MCF 10A (cell line): ENCODE measurements at regions not wholly inside any gene's neighbourhood (a gene's known extent, or its start where the extent isn't known, plus 50 kb on each side); places are given as distances from the start of the nearest gene placed in this dataset.

Experiments used
- BruUV-seq: library from RNA; stranded (reverse); fragments of 400-500 nt; replicated peaks from 2 replicates; lab custom pipeline; 2021; lab: Mats Ljungman, UMichigan
- CTCF ChIA-PET: fragments of 300-600 bp; sonication (Branson Sonifier 250); formaldehyde crosslinking; extraction: SDS; loops from one replicate; lab custom pipeline; 2021; ENCODE audit warnings: antibody characterized with exemption, inconsistent platforms; lab: Yijun Ruan, JAX
- POLR2A ChIA-PET: fragments of 300-600, 350-650 bp; sonication (Branson Sonifier 250); formaldehyde crosslinking; extraction: SDS; loops from one replicate; lab custom pipeline; 2020; ENCODE audit warnings: antibody characterized with exemption, inconsistent platforms; lab: Yijun Ruan, JAX
- DNase-seq: peaks from one replicate; pipeline ENCODE4 v3.0.0-alpha.2; 2018; ENCODE audit not compliant: unreplicated experiment
- H3K27ac Mint-ChIP-seq: one replicate; pipeline ENCODE4 v1.8.0; 2022; ENCODE audit warnings: mild to moderate bottlenecking, low read depth, mixed read lengths; ENCODE audit not compliant: unreplicated experiment
- H3K27me3 Mint-ChIP-seq: one replicate; pipeline ENCODE4 v1.8.0; 2022; ENCODE audit warnings: mixed read lengths; ENCODE audit not compliant: insufficient read depth, unreplicated experiment
- H3K36me3 Mint-ChIP-seq: one replicate; pipeline ENCODE4 v1.8.0; 2022; ENCODE audit warnings: mild to moderate bottlenecking, moderate library complexity, mixed read lengths; ENCODE audit not compliant: insufficient read depth, unreplicated experiment
- H3K4me1 Mint-ChIP-seq: one replicate; pipeline ENCODE4 v1.8.0; 2022; ENCODE audit warnings: mixed read lengths; ENCODE audit not compliant: insufficient read depth, unreplicated experiment
- H3K4me3 Mint-ChIP-seq: one replicate; pipeline ENCODE4 v1.8.0; 2022; ENCODE audit warnings: mild to moderate bottlenecking, moderate library complexity, mixed read lengths; ENCODE audit not compliant: unreplicated experiment
- H3K9me3 Mint-ChIP-seq: one replicate; pipeline ENCODE4 v1.8.0; 2022; ENCODE audit warnings: mixed read lengths; ENCODE audit not compliant: unreplicated experiment
- intact Hi-C: fragments of 100-400 bp; cut with micrococcal nuclease; formaldehyde crosslinking; loops from 2 replicates; pipeline ENCODE4 v1.14.1; 2022
- TF ChIP-seq, protein P1 (sequence below): fragments of 200-600 bp; IDR thresholded peaks from one replicate; pipeline ENCODE4 v1.8.0; 2022; ENCODE audit warnings: antibody characterized with exemption, mild to moderate bottlenecking; ENCODE audit not compliant: unreplicated experiment

GRCh38 chr12:22874151-22874550 lies 249.2 kb downstream of the ETNK1 start:
- peaks cover 10% of the 10 kb centered on the region for H3K9me3 Mint-ChIP-seq
- no peak overlapping the region for H3K4me3 Mint-ChIP-seq
- no peak overlapping the region for H3K27ac Mint-ChIP-seq
- no peak for DNase-seq
- ChIA-PET CTCF (interaction anchor here (0.7 to 1.0 kb wide), 2 partner anchors 123 to 1857 kb away, joined by 3 read pairs; no protein-coding TSS in a partner anchor), POLR2A (interaction anchor here (0.5 to 1.1 kb wide), 2 partner anchors 15 to 45 kb away, joined by 3 read pairs; no protein-coding TSS in a partner anchor)
- intact Hi-C loops = no loop called here
- TF ChIP-seq, protein P1, sequence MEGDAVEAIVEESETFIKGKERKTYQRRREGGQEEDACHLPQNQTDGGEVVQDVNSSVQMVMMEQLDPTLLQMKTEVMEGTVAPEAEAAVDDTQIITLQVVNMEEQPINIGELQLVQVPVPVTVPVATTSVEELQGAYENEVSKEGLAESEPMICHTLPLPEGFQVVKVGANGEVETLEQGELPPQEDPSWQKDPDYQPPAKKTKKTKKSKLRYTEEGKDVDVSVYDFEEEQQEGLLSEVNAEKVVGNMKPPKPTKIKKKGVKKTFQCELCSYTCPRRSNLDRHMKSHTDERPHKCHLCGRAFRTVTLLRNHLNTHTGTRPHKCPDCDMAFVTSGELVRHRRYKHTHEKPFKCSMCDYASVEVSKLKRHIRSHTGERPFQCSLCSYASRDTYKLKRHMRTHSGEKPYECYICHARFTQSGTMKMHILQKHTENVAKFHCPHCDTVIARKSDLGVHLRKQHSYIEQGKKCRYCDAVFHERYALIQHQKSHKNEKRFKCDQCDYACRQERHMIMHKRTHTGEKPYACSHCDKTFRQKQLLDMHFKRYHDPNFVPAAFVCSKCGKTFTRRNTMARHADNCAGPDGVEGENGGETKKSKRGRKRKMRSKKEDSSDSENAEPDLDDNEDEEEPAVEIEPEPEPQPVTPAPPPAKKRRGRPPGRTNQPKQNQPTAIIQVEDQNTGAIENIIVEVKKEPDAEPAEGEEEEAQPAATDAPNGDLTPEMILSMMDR = no peak
- H3K36me3 Mint-ChIP-seq = no peaks in the 10 kb centered on the region
- no peaks in the 10 kb centered on the region for H3K27me3 Mint-ChIP-seq
- no TSS peak for BruUV-seq
- H3K4me1 Mint-ChIP-seq = no peaks in the 10 kb centered on the region

- TF ChIP-seq, protein P1 = no peak
- H3K27me3 Mint-ChIP-seq = no peaks in the 10 kb centered on the region
- BruUV-seq = no TSS peak
- H3K4me1 Mint-ChIP-seq = no peaks in the 10 kb centered on the region
- intact Hi-C loops = no loop called here
- ChIA-PET POLR2A (no interaction called here), CTCF (interaction anchor here (0.7 kb wide), 2 partner anchors 845 to 1869 kb away, joined by 3 to 6 read pairs; no protein-coding TSS in a partner anchor)
- no peak overlapping the region for H3K4me3 Mint-ChIP-seq
- no peak for DNase-seq
- H3K36me3 Mint-ChIP-seq = no peaks in the 10 kb centered on the region
- H3K9me3 Mint-ChIP-seq = peaks cover 14% of the 10 kb centered on the region
- no peak overlapping the region for H3K27ac Mint-ChIP-seq
Observed at GRCh38 chr12:22876262-22876661, 251.3 kb downstream of the ETNK1 start.

DNA sequence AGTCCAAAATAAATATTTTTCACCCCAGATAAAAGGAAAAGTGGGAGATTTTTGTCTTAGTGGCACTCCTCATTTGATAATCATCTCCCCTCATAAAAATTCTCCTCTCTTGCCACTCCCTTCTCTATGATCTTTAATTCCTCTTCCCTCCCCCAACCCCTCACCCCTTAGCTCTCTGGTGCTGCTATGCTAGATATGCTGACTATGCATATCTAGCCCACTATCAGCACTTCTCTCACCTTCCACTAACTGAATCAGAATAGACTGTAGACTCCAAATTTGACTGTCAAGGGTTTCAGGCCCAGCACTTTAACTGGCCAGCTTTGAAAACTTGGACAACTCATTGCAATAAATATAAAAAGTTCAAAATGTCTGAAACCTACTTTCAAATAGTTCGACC lies 254.2 kb downstream of the ETNK1 start:
- DNase-seq = no peak
- ChIA-PET POLR2A (interaction anchor here (0.6 kb wide), 1 partner anchor 273 kb away, joined by 3 read pairs; no protein-coding TSS in a partner anchor), CTCF (interaction anchor here (0.7 to 1.0 kb wide), 2 partner anchors 22 to 177 kb away, joined by 3 read pairs; no protein-coding TSS in a partner anchor)
- TF ChIP-seq, protein P1 = no peak
- H3K4me3 Mint-ChIP-seq = no peak overlapping the region
- no peaks in the 10 kb centered on the region for H3K4me1 Mint-ChIP-seq
- BruUV-seq = no TSS peak
- intact Hi-C loops = no loop called here
- no peak overlapping the region for H3K27ac Mint-ChIP-seq
- H3K27me3 Mint-ChIP-seq = no peaks in the 10 kb centered on the region
- peaks cover 14% of the 10 kb centered on the region for H3K9me3 Mint-ChIP-seq
- H3K36me3 Mint-ChIP-seq = no peaks in the 10 kb centered on the region

GRCh38 chr12:22880331-22880730 lies 255.4 kb downstream of the ETNK1 start:
- TF ChIP-seq, protein P1 = no peak
- CTCF ChIA-PET = interaction anchor here (0.7 to 1.2 kb wide), 2 partner anchors 12 to 55 kb away, joined by 3 to 5 read pairs; no protein-coding TSS in a partner anchor
- Mint-ChIP-seq H3K9me3 (peaks cover 14% of the 10 kb centered on the region), H3K4me1 (no peaks in the 10 kb centered on the region), H3K27me3 (no peaks in the 10 kb centered on the region), H3K4me3 (no peak overlapping the region), H3K27ac (no peak overlapping the region), H3K36me3 (no peaks in the 10 kb centered on the region)
- BruUV-seq = no TSS peak
- DNase-seq = no peak
- intact Hi-C loops = no loop called here
- POLR2A ChIA-PET = interaction anchor here (0.6 kb wide), 1 partner anchor 151 kb away, joined by 3 read pairs; no protein-coding TSS in a partner anchor
